OCI-LY7 (cell line): ENCODE measurements at regions not wholly inside any gene's neighbourhood (a gene's known extent, or its start where the extent isn't known, plus 50 kb on each side); places are given as distances from the start of the nearest gene placed in this dataset.

Source experiments
- CTCF ChIP-seq: fragments of 200-600 bp; sonication (generic); conservative IDR thresholded peaks from 2 replicates; pipeline ENCODE4 v1.5.1; 2014; ENCODE audit warnings: mild to moderate bottlenecking, antibody characterized with exemption, low read length, moderate library complexity, mixed read lengths
- EZH2phosphoT487 ChIP-seq: fragments of 200-600 bp; sonication (generic); IDR thresholded peaks from 2 replicates; pipeline ENCODE4 v1.6.1; 2018; ENCODE audit warnings: low read depth, borderline replicate concordance, mild to moderate bottlenecking, mixed run types, antibody characterized with exemption, low read length, moderate library complexity, mixed read lengths

GRCh38 chr18:2179498-2180183 lies 391.7 kb downstream of the METTL4 start:
- TF ChIP-seq CTCF (no peak), EZH2phosphoT487 (no peak)
